ENCODE measurements at regions not wholly inside any gene's neighbourhood (a gene's known extent, or its start where the extent isn't known, plus 50 kb on each side); places are given as distances from the start of the nearest gene placed in this dataset.

GRCh38 chr12:115212356-115212755 is 528.4 kb upstream of the TBX3 start:
- no peak for TF ChIP-seq CTCF (IDR thresholded peaks at IDR 0.05)
- Mint-ChIP-seq H3K36me3 (ENCODE audit: low read depth) (no peaks in the 10 kb centered on the region), H3K27ac (no peak overlapping the region), H3K4me1 (ENCODE audit: low read depth) (no peaks in the 10 kb centered on the region), H3K9me3 (peaks cover 5% of the 10 kb centered on the region), H3K4me3 (no peak overlapping the region), H3K27me3 (peaks cover 2% of the 10 kb centered on the region)
- POLR2A ChIA-PET, result no interaction called here
- DNase-seq, result no peak
- no peak for ATAC-seq
- CTCF ChIA-PET, result no interaction called here
- intact Hi-C loops (cut with micrococcal nuclease), result no loop called here

GRCh38 chr12:115210533-115211252 is 526.7 kb upstream of the TBX3 start:
- ATAC-seq (no peak), DNase-seq (no peak)
- peaks cover 2% of the 10 kb centered on the region for H3K27me3 Mint-ChIP-seq
- intact Hi-C loops (cut with micrococcal nuclease), result no loop called here
- H3K36me3 Mint-ChIP-seq (ENCODE audit: low read depth), result no peaks in the 10 kb centered on the region
- POLR2A ChIA-PET, result interaction anchor here (0.6 kb wide), 1 partner anchor 472 kb away, joined by 3 read pairs; no protein-coding TSS in a partner anchor
- no peak for TF ChIP-seq CTCF (IDR thresholded peaks at IDR 0.05)
- no peak overlapping the region for H3K4me3 Mint-ChIP-seq
- no peak overlapping the region for H3K27ac Mint-ChIP-seq
- peaks cover 5% of the 10 kb centered on the region for H3K9me3 Mint-ChIP-seq
- no peaks in the 10 kb centered on the region for H3K4me1 Mint-ChIP-seq (ENCODE audit: low read depth)
- CTCF ChIA-PET, result interaction anchor here (1.0 kb wide), 1 partner anchor 9 kb away, joined by 3 read pairs; no protein-coding TSS in a partner anchor

DNA sequence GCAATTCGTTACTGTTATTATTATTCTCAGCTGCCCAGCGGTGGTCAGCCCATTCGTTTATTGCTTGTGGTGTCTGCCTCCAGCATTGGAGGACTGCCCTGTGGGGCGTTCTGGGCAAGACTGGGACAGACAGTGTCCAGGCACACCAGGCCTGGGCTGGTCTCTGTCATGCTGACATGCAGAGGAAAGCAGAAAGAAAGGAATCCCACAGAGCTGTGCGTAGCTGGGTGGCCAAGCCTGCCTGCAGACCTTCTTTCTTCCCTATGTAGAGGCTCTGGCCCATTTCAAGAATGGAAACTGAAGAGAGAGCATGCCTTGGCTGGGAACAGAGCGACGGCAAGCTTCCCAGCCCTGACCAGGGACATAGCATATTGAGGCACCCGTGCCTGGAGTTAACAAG is 525.3 kb upstream of the TBX3 start:
- Mint-ChIP-seq H3K36me3 (ENCODE audit: low read depth) (no peaks in the 10 kb centered on the region), H3K27me3 (peaks cover 2% of the 10 kb centered on the region), H3K9me3 (peaks cover 5% of the 10 kb centered on the region), H3K4me1 (ENCODE audit: low read depth) (no peaks in the 10 kb centered on the region), H3K4me3 (no peak overlapping the region), H3K27ac (no peak overlapping the region)
- no peak for TF ChIP-seq CTCF (IDR thresholded peaks at IDR 0.05)
- intact Hi-C loops (cut with micrococcal nuclease), result no loop called here
- ATAC-seq (no peak), DNase-seq (no peak)
- ChIA-PET CTCF (no interaction called here), POLR2A (no interaction called here)

DNA sequence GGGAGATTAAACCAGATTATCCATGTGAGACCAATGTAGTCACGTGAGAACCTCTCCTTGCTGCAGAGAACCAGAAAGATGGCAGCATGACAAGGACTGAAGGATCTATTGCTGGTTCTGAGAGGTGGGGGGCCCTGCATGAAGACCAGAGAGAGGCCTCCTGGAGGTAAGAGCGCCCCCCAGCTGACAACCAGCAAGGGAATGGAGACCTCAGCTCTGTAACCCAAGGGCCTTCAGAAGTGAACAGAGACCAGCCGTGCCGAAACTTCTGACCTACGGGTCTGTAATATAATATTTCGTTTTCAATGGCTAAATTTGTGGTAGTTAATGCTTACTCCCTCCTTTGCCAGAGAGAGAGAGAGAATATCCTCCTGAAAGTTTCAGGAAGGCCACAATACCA is 524.1 kb upstream of the TBX3 start:
- Mint-ChIP-seq H3K9me3 (peaks cover 5% of the 10 kb centered on the region), H3K4me1 (ENCODE audit: low read depth) (no peaks in the 10 kb centered on the region), H3K27me3 (no peaks in the 10 kb centered on the region), H3K4me3 (no peak overlapping the region), H3K36me3 (ENCODE audit: low read depth) (no peaks in the 10 kb centered on the region), H3K27ac (no peak overlapping the region)
- ChIA-PET POLR2A (no interaction called here), CTCF (no interaction called here)
- ATAC-seq (no peak), DNase-seq (no peak)
- intact Hi-C loops (cut with micrococcal nuclease), result no loop called here
- TF ChIP-seq CTCF (IDR thresholded peaks at IDR 0.05), result no peak

DNA sequence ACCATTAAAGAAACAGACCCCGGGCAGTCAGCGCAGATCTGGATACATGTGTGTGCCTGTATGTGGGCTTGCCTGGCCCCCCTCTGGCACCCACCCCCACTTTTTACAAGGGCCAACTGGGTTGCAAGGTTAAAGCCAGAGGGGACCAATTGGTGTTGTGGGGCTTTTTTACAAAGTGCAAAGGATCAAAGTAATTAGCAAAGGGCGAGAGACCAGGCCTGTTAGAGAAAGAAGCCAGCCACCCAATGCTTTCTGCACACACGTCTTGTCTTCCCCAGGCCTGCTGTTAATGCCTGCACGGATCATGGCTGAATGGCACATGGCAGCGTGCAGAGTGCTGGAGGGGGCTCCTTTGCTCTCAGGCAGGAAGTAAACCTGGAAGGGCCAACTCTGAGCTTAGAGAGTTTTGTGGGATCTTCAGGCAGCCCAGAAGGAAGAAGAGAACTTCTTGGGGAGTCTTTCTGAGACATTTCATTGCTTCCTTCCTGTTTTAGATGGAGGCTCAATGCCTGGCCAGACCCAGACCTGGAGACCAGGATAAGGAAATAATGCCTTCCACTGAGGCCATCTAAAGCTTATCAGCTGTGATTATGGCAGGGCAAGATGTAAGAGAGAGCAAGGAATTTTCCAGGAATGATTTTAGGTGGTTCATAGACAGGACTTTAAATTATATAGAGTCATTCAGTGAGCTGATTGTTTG is 523.4 kb upstream of the TBX3 start:
- Mint-ChIP-seq H3K27me3 (no peaks in the 10 kb centered on the region), H3K36me3 (ENCODE audit: low read depth) (no peaks in the 10 kb centered on the region), H3K4me1 (ENCODE audit: low read depth) (no peaks in the 10 kb centered on the region), H3K9me3 (peaks cover 3% of the 10 kb centered on the region), H3K27ac (no peak overlapping the region), H3K4me3 (no peak overlapping the region)
- POLR2A ChIA-PET, result no interaction called here
- ATAC-seq (no peak), DNase-seq (no peak)
- no peak for TF ChIP-seq CTCF (IDR thresholded peaks at IDR 0.05)
- CTCF ChIA-PET, result no interaction called here
- intact Hi-C loops (cut with micrococcal nuclease), result no loop called here

Data from activated CD8-positive, alpha-beta T cell treated with anti-CD3 and anti-CD28 coated beads for 36 hours (primary cell).